ENCODE measurements at regions not wholly inside any gene's neighbourhood (a gene's known extent, or its start where the extent isn't known, plus 50 kb on each side); places are given as distances from the start of the nearest gene placed in this dataset.

- Histone ChIP-seq H3K4me3 (ENCODE audit: low read length) (no peak overlapping the region), H3K9me3 (ENCODE audit: control insufficient read depth, low read length) (no peaks in the 10 kb centered on the region), H3K4me1 (ENCODE audit: control insufficient read depth, insufficient read depth, low read length) (peaks cover 37% of the 10 kb centered on the region), H3K9ac (ENCODE audit: low read length) (peak overlapping the region; percentile 8), H3K27me3 (replicated peaks; ENCODE audit: control insufficient read depth, insufficient read depth, low read length) (no peaks in the 10 kb centered on the region), H3K36me3 (ENCODE audit: control insufficient read depth, insufficient read depth, low read length, severe bottlenecking) (no peaks in the 10 kb centered on the region)
- DNase-seq (ENCODE audit: low read depth) = no peak
These were observed 112.1 kb downstream of the COPRS start for GRCh38 chr17:31746884-31747495.

- peaks cover 44% of the 10 kb centered on the region for H3K4me1 ChIP-seq (ENCODE audit: control insufficient read depth, insufficient read depth, low read length)
- DNase-seq (ENCODE audit: low read depth) = no peak
- no peaks in the 10 kb centered on the region for H3K9me3 ChIP-seq (ENCODE audit: control insufficient read depth, low read length)
- no peak overlapping the region for H3K4me3 ChIP-seq (ENCODE audit: low read length)
- peak overlapping the region; percentile 8 for H3K9ac ChIP-seq (ENCODE audit: low read length)
- H3K36me3 ChIP-seq (ENCODE audit: control insufficient read depth, insufficient read depth, low read length, severe bottlenecking) = no peaks in the 10 kb centered on the region
- no peaks in the 10 kb centered on the region for H3K27me3 ChIP-seq (replicated peaks; ENCODE audit: control insufficient read depth, insufficient read depth, low read length)
These were observed 113.0 kb downstream of the COPRS start for GRCh38 chr17:31745964-31746600.

GRCh38 chr17:31744511-31744951, 114.5 kb downstream of the COPRS start:
- peak; percentile 40 for DNase-seq (ENCODE audit: low read depth)
- no peaks in the 10 kb centered on the region for H3K9me3 ChIP-seq (ENCODE audit: control insufficient read depth, low read length)

GRCh38 chr17:31743797-31744196, 115.2 kb downstream of the COPRS start:
- Histone ChIP-seq H3K9ac (ENCODE audit: low read length) (peak overlapping the region; percentile 69), H3K9me3 (ENCODE audit: control insufficient read depth, low read length) (no peaks in the 10 kb centered on the region), H3K36me3 (ENCODE audit: control insufficient read depth, insufficient read depth, low read length, severe bottlenecking) (no peaks in the 10 kb centered on the region), H3K27me3 (replicated peaks; ENCODE audit: control insufficient read depth, insufficient read depth, low read length) (no peaks in the 10 kb centered on the region), H3K4me3 (ENCODE audit: low read length) (peak overlapping the region; percentile 13), H3K4me1 (ENCODE audit: control insufficient read depth, insufficient read depth, low read length) (peaks cover 59% of the 10 kb centered on the region)
- DNase-seq (ENCODE audit: low read depth) = peak; percentile 53

More at GRCh38 chr17:31744511-31744951, 114.5 kb downstream of the COPRS start:
- peak overlapping the region; percentile 13 for H3K4me3 ChIP-seq (ENCODE audit: low read length)
- H3K36me3 ChIP-seq (ENCODE audit: control insufficient read depth, insufficient read depth, low read length, severe bottlenecking) = no peaks in the 10 kb centered on the region
- H3K27me3 ChIP-seq (replicated peaks; ENCODE audit: control insufficient read depth, insufficient read depth, low read length) = no peaks in the 10 kb centered on the region
- H3K4me1 ChIP-seq (ENCODE audit: control insufficient read depth, insufficient read depth, low read length) = peaks cover 54% of the 10 kb centered on the region
- H3K9ac ChIP-seq (ENCODE audit: low read length) = peak overlapping the region; percentile 69

- H3K9ac ChIP-seq (ENCODE audit: low read length) = peak overlapping the region; percentile 43
- peaks cover 61% of the 10 kb centered on the region for H3K4me1 ChIP-seq (ENCODE audit: control insufficient read depth, insufficient read depth, low read length)
These were observed 117.7 kb downstream of the COPRS start for GRCh38 chr17:31741371-31741770.

GRCh38 chr17:31740611-31741082, 118.4 kb downstream of the COPRS start:
- DNase-seq (ENCODE audit: low read depth) = peak; percentile 88
- peaks cover 53% of the 10 kb centered on the region for H3K4me1 ChIP-seq (ENCODE audit: control insufficient read depth, insufficient read depth, low read length)

More at GRCh38 chr17:31741371-31741770, 117.7 kb downstream of the COPRS start:
- H3K27me3 ChIP-seq (replicated peaks; ENCODE audit: control insufficient read depth, insufficient read depth, low read length) = no peaks in the 10 kb centered on the region
- H3K9me3 ChIP-seq (ENCODE audit: control insufficient read depth, low read length) = no peaks in the 10 kb centered on the region
- no peaks in the 10 kb centered on the region for H3K36me3 ChIP-seq (ENCODE audit: control insufficient read depth, insufficient read depth, low read length, severe bottlenecking)
- no peak overlapping the region for H3K4me3 ChIP-seq (ENCODE audit: low read length)
- no peak for DNase-seq (ENCODE audit: low read depth)

GRCh38 chr17:31738996-31739699, 119.9 kb downstream of the COPRS start:
- DNase-seq (ENCODE audit: low read depth) = peak; percentile 64
- peaks cover 39% of the 10 kb centered on the region for H3K4me1 ChIP-seq (ENCODE audit: control insufficient read depth, insufficient read depth, low read length)
- H3K9ac ChIP-seq (ENCODE audit: low read length) = no peak overlapping the region
- H3K9me3 ChIP-seq (ENCODE audit: control insufficient read depth, low read length) = no peaks in the 10 kb centered on the region
- H3K4me3 ChIP-seq (ENCODE audit: low read length) = no peak overlapping the region
- H3K27me3 ChIP-seq (replicated peaks; ENCODE audit: control insufficient read depth, insufficient read depth, low read length) = no peaks in the 10 kb centered on the region
- H3K36me3 ChIP-seq (ENCODE audit: control insufficient read depth, insufficient read depth, low read length, severe bottlenecking) = no peaks in the 10 kb centered on the region

More at GRCh38 chr17:31740611-31741082, 118.4 kb downstream of the COPRS start:
- no peaks in the 10 kb centered on the region for H3K9me3 ChIP-seq (ENCODE audit: control insufficient read depth, low read length)
- H3K36me3 ChIP-seq (ENCODE audit: control insufficient read depth, insufficient read depth, low read length, severe bottlenecking) = no peaks in the 10 kb centered on the region
- H3K9ac ChIP-seq (ENCODE audit: low read length) = peak overlapping the region; percentile 77
- no peak overlapping the region for H3K4me3 ChIP-seq (ENCODE audit: low read length)
- H3K27me3 ChIP-seq (replicated peaks; ENCODE audit: control insufficient read depth, insufficient read depth, low read length) = no peaks in the 10 kb centered on the region

GRCh38 chr17:31738488-31738887, 120.6 kb downstream of the COPRS start:
- no peaks in the 10 kb centered on the region for H3K36me3 ChIP-seq (ENCODE audit: control insufficient read depth, insufficient read depth, low read length, severe bottlenecking)
- H3K9ac ChIP-seq (ENCODE audit: low read length) = no peak overlapping the region
- DNase-seq (ENCODE audit: low read depth) = no peak
- H3K4me1 ChIP-seq (ENCODE audit: control insufficient read depth, insufficient read depth, low read length) = peaks cover 33% of the 10 kb centered on the region
- no peaks in the 10 kb centered on the region for H3K9me3 ChIP-seq (ENCODE audit: control insufficient read depth, low read length)
- no peaks in the 10 kb centered on the region for H3K27me3 ChIP-seq (replicated peaks; ENCODE audit: control insufficient read depth, insufficient read depth, low read length)
- no peak overlapping the region for H3K4me3 ChIP-seq (ENCODE audit: low read length)

- DNase-seq (ENCODE audit: low read depth) = no peak
- H3K9ac ChIP-seq (ENCODE audit: low read length) = no peak overlapping the region
- no peaks in the 10 kb centered on the region for H3K9me3 ChIP-seq (ENCODE audit: control insufficient read depth, low read length)
- H3K4me3 ChIP-seq (ENCODE audit: low read length) = no peak overlapping the region
- no peaks in the 10 kb centered on the region for H3K27me3 ChIP-seq (replicated peaks; ENCODE audit: control insufficient read depth, insufficient read depth, low read length)
- peaks cover 33% of the 10 kb centered on the region for H3K4me1 ChIP-seq (ENCODE audit: control insufficient read depth, insufficient read depth, low read length)
- H3K36me3 ChIP-seq (ENCODE audit: control insufficient read depth, insufficient read depth, low read length, severe bottlenecking) = no peaks in the 10 kb centered on the region
These were observed 121.0 kb downstream of the COPRS start for GRCh38 chr17:31738067-31738466.

GRCh38 chr17:31736855-31737625, 122.0 kb downstream of the COPRS start:
- Histone ChIP-seq H3K9me3 (ENCODE audit: control insufficient read depth, low read length) (no peaks in the 10 kb centered on the region), H3K9ac (ENCODE audit: low read length) (no peak overlapping the region), H3K4me3 (ENCODE audit: low read length) (no peak overlapping the region), H3K36me3 (ENCODE audit: control insufficient read depth, insufficient read depth, low read length, severe bottlenecking) (no peaks in the 10 kb centered on the region), H3K4me1 (ENCODE audit: control insufficient read depth, insufficient read depth, low read length) (peaks cover 33% of the 10 kb centered on the region), H3K27me3 (replicated peaks; ENCODE audit: control insufficient read depth, insufficient read depth, low read length) (no peaks in the 10 kb centered on the region)
- DNase-seq (ENCODE audit: low read depth) = no peak

GRCh38 chr17:31733326-31733725, 125.7 kb downstream of the COPRS start:
- Histone ChIP-seq H3K9me3 (ENCODE audit: control insufficient read depth, low read length) (no peaks in the 10 kb centered on the region), H3K27me3 (replicated peaks; ENCODE audit: control insufficient read depth, insufficient read depth, low read length) (no peaks in the 10 kb centered on the region), H3K9ac (ENCODE audit: low read length) (no peak overlapping the region), H3K4me1 (ENCODE audit: control insufficient read depth, insufficient read depth, low read length) (peaks cover 4% of the 10 kb centered on the region), H3K36me3 (ENCODE audit: control insufficient read depth, insufficient read depth, low read length, severe bottlenecking) (no peaks in the 10 kb centered on the region), H3K4me3 (ENCODE audit: low read length) (no peak overlapping the region)
- no peak for DNase-seq (ENCODE audit: low read depth)

Data from adipocyte (in vitro differentiated cells).